HCT116 (cell line): ENCODE measurements at regions not wholly inside any gene's neighbourhood (a gene's known extent, or its start where the extent isn't known, plus 50 kb on each side); places are given as distances from the start of the nearest gene placed in this dataset.

Experiments used
- CEBPB ChIP-seq: IDR thresholded peaks from 2 replicates; pipeline ENCODE4 v1.6.1; 2012; ENCODE audit warnings: low read depth
- EZH2 ChIP-seq: fragments of 200-600 bp; sonication (generic); IDR thresholded peaks from 2 replicates; pipeline ENCODE4 v1.6.1; 2017; ENCODE audit warnings: antibody characterized with exemption, mixed run types
- FOSL1 ChIP-seq: IDR thresholded peaks from 2 replicates; pipeline ENCODE4 v1.6.1; 2012; ENCODE audit warnings: low read depth
- MAX ChIP-seq: IDR thresholded peaks from 2 replicates; pipeline ENCODE4 v1.6.1; 2012
- POLR2A ChIP-seq: IDR thresholded peaks from 2 replicates; pipeline ENCODE4 v1.7.0; 2011; ENCODE audit warnings: borderline replicate concordance; ENCODE audit not compliant: insufficient read depth, insufficient read length; ENCODE audit errors: extremely low read depth
- POLR2AphosphoS5 ChIP-seq: IDR thresholded peaks from 2 replicates; pipeline ENCODE4 v1.6.1; 2011; ENCODE audit warnings: mild to moderate bottlenecking, low read depth, low read length, moderate library complexity
- RAD21 ChIP-seq: IDR thresholded peaks from 2 replicates; pipeline ENCODE4 v1.6.1; 2012; ENCODE audit warnings: low read depth, mild to moderate bottlenecking
- TCF7L2 ChIP-seq: IDR thresholded peaks from 2 replicates; pipeline ENCODE4 v1.7.0; 2011; ENCODE audit warnings: borderline replicate concordance, inconsistent platforms; ENCODE audit not compliant: insufficient read depth, insufficient read length; ENCODE audit errors: extremely low read depth
- TF ChIP-seq, protein P1 (sequence below): IDR thresholded peaks from 2 replicates; pipeline ENCODE4 v1.6.1; 2012; ENCODE audit warnings: low read depth
- TF ChIP-seq, protein P2 (sequence below), 3 experiments: fragments of 200-600 bp in 1 of 3; sonication (generic) in 1 of 3; IDR thresholded peaks in 2 of 3; conservative IDR thresholded peaks in 1 of 3; 2 replicates each; pipeline ENCODE4 v1.5.1; 2012 to 2017; ENCODE audit warnings: low read depth in 2 of 3, low read length in 2 of 3, antibody characterized with exemption in 1 of 3, borderline replicate concordance in 1 of 3, control low read depth in 1 of 3, mild to moderate bottlenecking in 1 of 3, mixed read lengths in 1 of 3, mixed run types in 1 of 3, moderate library complexity in 1 of 3; ENCODE audit not compliant: insufficient read depth in 1 of 3
- TF ChIP-seq, protein P3 (sequence below): IDR thresholded peaks from 2 replicates; pipeline ENCODE4 v1.6.1; 2012

- TF ChIP-seq EZH2 (no peak), POLR2A (no peak), TCF7L2 (no peak), MAX (no peak), POLR2AphosphoS5 (no peak), RAD21 (no peak), FOSL1 (no peak), CEBPB (no peak)
- TF ChIP-seq, protein P1, sequence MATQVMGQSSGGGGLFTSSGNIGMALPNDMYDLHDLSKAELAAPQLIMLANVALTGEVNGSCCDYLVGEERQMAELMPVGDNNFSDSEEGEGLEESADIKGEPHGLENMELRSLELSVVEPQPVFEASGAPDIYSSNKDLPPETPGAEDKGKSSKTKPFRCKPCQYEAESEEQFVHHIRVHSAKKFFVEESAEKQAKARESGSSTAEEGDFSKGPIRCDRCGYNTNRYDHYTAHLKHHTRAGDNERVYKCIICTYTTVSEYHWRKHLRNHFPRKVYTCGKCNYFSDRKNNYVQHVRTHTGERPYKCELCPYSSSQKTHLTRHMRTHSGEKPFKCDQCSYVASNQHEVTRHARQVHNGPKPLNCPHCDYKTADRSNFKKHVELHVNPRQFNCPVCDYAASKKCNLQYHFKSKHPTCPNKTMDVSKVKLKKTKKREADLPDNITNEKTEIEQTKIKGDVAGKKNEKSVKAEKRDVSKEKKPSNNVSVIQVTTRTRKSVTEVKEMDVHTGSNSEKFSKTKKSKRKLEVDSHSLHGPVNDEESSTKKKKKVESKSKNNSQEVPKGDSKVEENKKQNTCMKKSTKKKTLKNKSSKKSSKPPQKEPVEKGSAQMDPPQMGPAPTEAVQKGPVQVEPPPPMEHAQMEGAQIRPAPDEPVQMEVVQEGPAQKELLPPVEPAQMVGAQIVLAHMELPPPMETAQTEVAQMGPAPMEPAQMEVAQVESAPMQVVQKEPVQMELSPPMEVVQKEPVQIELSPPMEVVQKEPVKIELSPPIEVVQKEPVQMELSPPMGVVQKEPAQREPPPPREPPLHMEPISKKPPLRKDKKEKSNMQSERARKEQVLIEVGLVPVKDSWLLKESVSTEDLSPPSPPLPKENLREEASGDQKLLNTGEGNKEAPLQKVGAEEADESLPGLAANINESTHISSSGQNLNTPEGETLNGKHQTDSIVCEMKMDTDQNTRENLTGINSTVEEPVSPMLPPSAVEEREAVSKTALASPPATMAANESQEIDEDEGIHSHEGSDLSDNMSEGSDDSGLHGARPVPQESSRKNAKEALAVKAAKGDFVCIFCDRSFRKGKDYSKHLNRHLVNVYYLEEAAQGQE: no peak
- TF ChIP-seq, protein P2, sequence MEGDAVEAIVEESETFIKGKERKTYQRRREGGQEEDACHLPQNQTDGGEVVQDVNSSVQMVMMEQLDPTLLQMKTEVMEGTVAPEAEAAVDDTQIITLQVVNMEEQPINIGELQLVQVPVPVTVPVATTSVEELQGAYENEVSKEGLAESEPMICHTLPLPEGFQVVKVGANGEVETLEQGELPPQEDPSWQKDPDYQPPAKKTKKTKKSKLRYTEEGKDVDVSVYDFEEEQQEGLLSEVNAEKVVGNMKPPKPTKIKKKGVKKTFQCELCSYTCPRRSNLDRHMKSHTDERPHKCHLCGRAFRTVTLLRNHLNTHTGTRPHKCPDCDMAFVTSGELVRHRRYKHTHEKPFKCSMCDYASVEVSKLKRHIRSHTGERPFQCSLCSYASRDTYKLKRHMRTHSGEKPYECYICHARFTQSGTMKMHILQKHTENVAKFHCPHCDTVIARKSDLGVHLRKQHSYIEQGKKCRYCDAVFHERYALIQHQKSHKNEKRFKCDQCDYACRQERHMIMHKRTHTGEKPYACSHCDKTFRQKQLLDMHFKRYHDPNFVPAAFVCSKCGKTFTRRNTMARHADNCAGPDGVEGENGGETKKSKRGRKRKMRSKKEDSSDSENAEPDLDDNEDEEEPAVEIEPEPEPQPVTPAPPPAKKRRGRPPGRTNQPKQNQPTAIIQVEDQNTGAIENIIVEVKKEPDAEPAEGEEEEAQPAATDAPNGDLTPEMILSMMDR (IDR thresholded peaks at IDR 0.05 in 2 of 3, conservative IDR thresholded peaks at IDR 0.05 in 1 of 3; ENCODE audit: borderline replicate concordance in 1 of 3, insufficient read depth in 1 of 3, low read depth in 2 of 3, low read length in 2 of 3): no peak
- TF ChIP-seq, protein P3, sequence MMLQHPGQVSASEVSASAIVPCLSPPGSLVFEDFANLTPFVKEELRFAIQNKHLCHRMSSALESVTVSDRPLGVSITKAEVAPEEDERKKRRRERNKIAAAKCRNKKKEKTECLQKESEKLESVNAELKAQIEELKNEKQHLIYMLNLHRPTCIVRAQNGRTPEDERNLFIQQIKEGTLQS: no peak
These were observed 65.9 kb downstream of the UCHL1 start for GRCh38 chr4:41322617-41323016.
